Karpas-422 (cell line): ENCODE measurements at regions not wholly inside any gene's neighbourhood (a gene's known extent, or its start where the extent isn't known, plus 50 kb on each side); places are given as distances from the start of the nearest gene placed in this dataset.
"Not testable (repeated sequence)": the region's sequence is repeated elsewhere in the genome, so short reads cannot be mapped to it uniquely, and the experiment has no call there.

Source experiments
- DNase-seq: peaks from one replicate; pipeline ENCODE4 v3.0.0-alpha.2; 2015
- H2AFZ ChIP-seq: fragments of 200-600 bp; sonication (generic); 2 replicates; pipeline ENCODE4 v1.6.1; 2014; ENCODE audit warnings: antibody characterized with exemption, low read length, mixed read lengths
- H3K27ac ChIP-seq: fragments of 200-600 bp; sonication (generic); 2 replicates; pipeline ENCODE4 v1.5.1; 2014; ENCODE audit warnings: mild to moderate bottlenecking, low read length, moderate library complexity
- H3K27me3 ChIP-seq: fragments of 200-600 bp; sonication (generic); 2 replicates; pipeline ENCODE4 v1.6.1; 2014; ENCODE audit warnings: low read length, mixed read lengths
- H3K36me3 ChIP-seq: fragments of 200-600 bp; sonication (generic); 2 replicates; pipeline ENCODE4 v1.6.1; 2014; ENCODE audit warnings: low read length, mixed read lengths; ENCODE audit not compliant: insufficient read depth
- H3K4me1 ChIP-seq: fragments of 200-600 bp; sonication (generic); 2 replicates; pipeline ENCODE4 v1.6.1; 2014; ENCODE audit warnings: mild to moderate bottlenecking, low read length, mixed read lengths
- H3K4me2 ChIP-seq: fragments of 200-600 bp; sonication (generic); 2 replicates; pipeline ENCODE4 v1.6.1; 2014; ENCODE audit warnings: low read length, low read depth, mild to moderate bottlenecking; ENCODE audit not compliant: poor library complexity, severe bottlenecking
- H3K4me3 ChIP-seq: fragments of 200-600 bp; sonication (generic); 2 replicates; pipeline ENCODE4 v1.5.1; 2014; ENCODE audit warnings: mild to moderate bottlenecking, antibody characterized with exemption, low read length, mixed read lengths
- H3K79me2 ChIP-seq: fragments of 200-600 bp; sonication (generic); 2 replicates; pipeline ENCODE4 v1.6.1; 2014; ENCODE audit warnings: mild to moderate bottlenecking, low read length, mixed read lengths
- H3K9ac ChIP-seq: fragments of 200-600 bp; sonication (generic); 2 replicates; pipeline ENCODE4 v1.6.0; 2014; ENCODE audit warnings: low read length
- H3K9me2 ChIP-seq: fragments of 200-600 bp; sonication (generic), shearing (Covaris generic); replicated peaks from 2 replicates; pipeline ENCODE4 v1.6.0; 2014; ENCODE audit warnings: mild to moderate bottlenecking, low read length, moderate library complexity; ENCODE audit not compliant: insufficient read depth
- H3K9me3 ChIP-seq: fragments of 300-700, 200-600 bp; sonication (generic); 2 replicates; pipeline ENCODE4 v1.6.1; 2014; ENCODE audit warnings: low read length, mixed read lengths
- H4K20me1 ChIP-seq: fragments of 200-600 bp; sonication (generic); 2 replicates; pipeline ENCODE4 v1.6.1; 2014; ENCODE audit warnings: mild to moderate bottlenecking, antibody characterized with exemption, low read length, low read depth; ENCODE audit not compliant: insufficient read depth

DNA sequence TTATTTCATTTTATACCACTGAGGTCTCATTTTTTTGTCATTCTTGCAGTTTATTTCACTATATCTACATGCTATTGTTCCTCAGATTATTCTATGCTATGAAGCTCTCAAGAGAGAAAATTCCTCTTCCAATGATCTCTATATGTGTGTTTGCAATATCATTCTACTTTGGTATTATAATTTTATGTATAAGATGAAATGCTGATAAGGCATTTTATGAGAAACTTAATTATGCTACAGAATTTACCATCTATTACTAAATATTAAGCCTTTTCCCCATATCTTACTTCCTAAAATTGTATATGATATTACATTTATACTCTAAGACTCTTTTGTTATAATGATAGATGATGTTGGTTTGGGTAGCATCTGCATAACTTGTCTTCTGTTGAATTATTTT is 765.5 kb downstream of the KCNJ2 start:
- H3K27me3 ChIP-seq, result no peaks in the 10 kb centered on the region
- no peak overlapping the region for H3K9ac ChIP-seq
- H2AFZ ChIP-seq, result no peak overlapping the region
- no peaks in the 10 kb centered on the region for H3K4me1 ChIP-seq
- DNase-seq, result no peak
- no peak overlapping the region for H3K27ac ChIP-seq
- no peaks in the 10 kb centered on the region for H4K20me1 ChIP-seq
- H3K4me2 ChIP-seq, result no peak overlapping the region
- H3K79me2 ChIP-seq, result no peaks in the 10 kb centered on the region
- H3K36me3 ChIP-seq, result no peaks in the 10 kb centered on the region
- H3K4me3 ChIP-seq, result no peak overlapping the region
- H3K9me3 ChIP-seq, result no peaks in the 10 kb centered on the region
- H3K9me2 ChIP-seq, result no peaks in the 10 kb centered on the region

- DNase-seq, result no peak
- Histone ChIP-seq H3K9ac (no peak overlapping the region), H3K9me2 (no peaks in the 10 kb centered on the region), H3K4me2 (no peak overlapping the region), H2AFZ (no peak overlapping the region), H4K20me1 (no peaks in the 10 kb centered on the region), H3K79me2 (no peaks in the 10 kb centered on the region), H3K27ac (no peak overlapping the region), H3K9me3 (no peaks in the 10 kb centered on the region), H3K36me3 (no peaks in the 10 kb centered on the region), H3K27me3 (no peaks in the 10 kb centered on the region), H3K4me3 (no peak overlapping the region), H3K4me1 (no peaks in the 10 kb centered on the region)
Observed at GRCh38 chr17:70936724-70937123, 767.4 kb downstream of the KCNJ2 start.

GRCh38 chr17:70938336-70938735 is 769.0 kb downstream of the KCNJ2 start:
- H3K9me2 ChIP-seq, result no peaks in the 10 kb centered on the region

DNA sequence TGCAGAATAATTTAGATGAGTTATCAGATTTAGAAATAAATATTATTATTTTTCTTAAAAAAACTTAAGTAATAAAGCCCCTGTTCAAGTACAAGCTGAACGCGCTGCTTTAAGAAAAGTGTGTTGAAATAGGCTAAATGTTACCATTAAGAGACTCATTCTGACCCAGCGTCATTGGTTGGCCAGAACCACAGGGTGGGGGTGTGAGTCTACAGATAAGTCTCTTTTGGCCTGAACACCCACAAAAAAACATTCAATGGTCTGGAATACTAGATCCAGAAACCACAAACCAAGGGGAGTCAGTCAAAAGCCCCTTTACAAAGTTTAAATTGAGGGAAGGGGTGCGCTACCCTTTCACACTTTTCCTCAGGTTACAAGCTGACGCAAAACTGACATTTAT is 776.1 kb downstream of the KCNJ2 start:
- no peaks in the 10 kb centered on the region for H3K36me3 ChIP-seq
- H3K9ac ChIP-seq, result no peak overlapping the region
- H3K27me3 ChIP-seq, result no peaks in the 10 kb centered on the region
- no peak overlapping the region for H3K27ac ChIP-seq
- H2AFZ ChIP-seq, result no peak overlapping the region
- H3K4me3 ChIP-seq, result no peak overlapping the region
- no peaks in the 10 kb centered on the region for H3K9me2 ChIP-seq
- H3K79me2 ChIP-seq, result no peaks in the 10 kb centered on the region
- no peaks in the 10 kb centered on the region for H3K4me1 ChIP-seq
- no peak overlapping the region for H3K4me2 ChIP-seq
- no peaks in the 10 kb centered on the region for H4K20me1 ChIP-seq
- no peak for DNase-seq
- no peaks in the 10 kb centered on the region for H3K9me3 ChIP-seq

More at GRCh38 chr17:70938336-70938735, 769.0 kb downstream of the KCNJ2 start:
- Histone ChIP-seq H2AFZ (no peak overlapping the region), H3K4me1 (no peaks in the 10 kb centered on the region), H3K27me3 (no peaks in the 10 kb centered on the region), H3K9ac (no peak overlapping the region), H3K79me2 (no peaks in the 10 kb centered on the region), H3K27ac (no peak overlapping the region), H4K20me1 (no peaks in the 10 kb centered on the region), H3K9me3 (no peaks in the 10 kb centered on the region), H3K4me2 (no peak overlapping the region), H3K4me3 (no peak overlapping the region), H3K36me3 (no peaks in the 10 kb centered on the region)
- DNase-seq, result no peak

- H3K4me3 ChIP-seq, result no peak overlapping the region
- H3K27me3 ChIP-seq, result no peaks in the 10 kb centered on the region
- H3K4me1 ChIP-seq, result no peaks in the 10 kb centered on the region
- H3K36me3 ChIP-seq, result no peaks in the 10 kb centered on the region
- H2AFZ ChIP-seq, result no peak overlapping the region
- no peaks in the 10 kb centered on the region for H3K79me2 ChIP-seq
- no peaks in the 10 kb centered on the region for H3K9me3 ChIP-seq
- no peak overlapping the region for H3K27ac ChIP-seq
- no peak overlapping the region for H3K4me2 ChIP-seq
- DNase-seq, result no peak
- H4K20me1 ChIP-seq, result no peaks in the 10 kb centered on the region
- no peaks in the 10 kb centered on the region for H3K9me2 ChIP-seq
- no peak overlapping the region for H3K9ac ChIP-seq
Observed at GRCh38 chr17:70947215-70947614, 777.9 kb downstream of the KCNJ2 start.

GRCh38 chr17:70947636-70948565 is 778.6 kb downstream of the KCNJ2 start:
- Histone ChIP-seq H3K4me2 (no peak overlapping the region), H3K9me3 (no peaks in the 10 kb centered on the region), H3K4me1 (no peaks in the 10 kb centered on the region), H3K27me3 (no peaks in the 10 kb centered on the region), H4K20me1 (no peaks in the 10 kb centered on the region), H3K9me2 (no peaks in the 10 kb centered on the region), H3K9ac (no peak overlapping the region), H3K79me2 (no peaks in the 10 kb centered on the region), H3K27ac (no peak overlapping the region), H3K4me3 (no peak overlapping the region), H3K36me3 (no peaks in the 10 kb centered on the region), H2AFZ (no peak overlapping the region)
- DNase-seq, result no peak

- H3K27me3 ChIP-seq, H3K4me3 ChIP-seq, H3K4me2 ChIP-seq, H3K9me3 ChIP-seq, H3K79me2 ChIP-seq, H2AFZ ChIP-seq, H3K27ac ChIP-seq, H3K36me3 ChIP-seq, DNase-seq, H3K9me2 ChIP-seq, H3K4me1 ChIP-seq, H3K9ac ChIP-seq, H4K20me1 ChIP-seq: not testable (repeated sequence)
Observed at GRCh38 chr17:70953140-70953539, 783.8 kb downstream of the KCNJ2 start.

GRCh38 chr17:70955441-70955840 is 786.1 kb downstream of the KCNJ2 start:
- H2AFZ ChIP-seq, result no peak overlapping the region
- no peak overlapping the region for H3K9ac ChIP-seq
- H3K79me2 ChIP-seq, result no peaks in the 10 kb centered on the region
- no peaks in the 10 kb centered on the region for H3K36me3 ChIP-seq
- H3K27me3 ChIP-seq, result no peaks in the 10 kb centered on the region
- H3K4me2 ChIP-seq, result no peak overlapping the region
- H4K20me1 ChIP-seq, result no peaks in the 10 kb centered on the region
- H3K27ac ChIP-seq, result no peak overlapping the region
- H3K4me1 ChIP-seq, result no peaks in the 10 kb centered on the region
- H3K4me3 ChIP-seq, result no peak overlapping the region
- no peak for DNase-seq
- H3K9me3 ChIP-seq, result no peaks in the 10 kb centered on the region; the same call in 1 of the 2 replicates
- no peaks in the 10 kb centered on the region for H3K9me2 ChIP-seq
